RKO (cell line): ENCODE measurements at regions not wholly inside any gene's neighbourhood (a gene's known extent, or its start where the extent isn't known, plus 50 kb on each side); places are given as distances from the start of the nearest gene placed in this dataset.
"Not testable (repeated sequence)": the region's sequence is repeated elsewhere in the genome, so short reads cannot be mapped to it uniquely, and the experiment has no call there.

Experiments
- DNase-seq: peaks from one replicate; pipeline ENCODE4 v3.0.0-alpha.2; 2016; ENCODE audit warnings: low spot score

DNA sequence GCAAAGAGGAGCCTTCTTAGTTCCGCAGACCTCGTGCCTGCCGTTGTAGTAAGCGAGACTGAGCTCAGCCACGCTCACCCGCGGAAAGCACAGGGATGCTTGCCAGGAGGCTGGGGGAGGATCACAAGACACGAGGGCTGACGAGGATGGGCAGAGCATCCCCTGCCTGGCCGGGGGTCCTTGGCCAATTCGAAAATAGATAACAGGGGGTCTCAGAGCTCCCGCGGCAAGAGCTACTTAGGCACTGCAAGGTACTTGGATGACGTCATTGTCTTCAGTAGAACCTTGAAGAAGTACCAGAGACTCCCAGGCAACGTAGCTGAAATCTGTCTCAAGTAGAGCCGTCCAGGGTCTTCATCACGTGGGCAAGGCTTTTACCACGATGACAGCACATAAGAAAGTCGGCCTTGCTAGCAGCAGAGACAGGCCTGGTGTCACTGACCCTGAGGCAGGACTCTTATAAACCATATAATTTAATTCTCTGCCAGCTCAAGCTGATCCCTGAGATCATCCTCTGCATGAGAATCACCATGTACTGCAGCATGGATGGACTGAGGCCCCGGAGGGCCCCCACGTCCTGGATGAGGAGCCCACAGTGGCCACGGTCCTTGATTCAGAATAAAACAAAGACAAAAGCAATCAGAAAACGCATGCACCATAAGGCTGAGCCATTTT lies 81.9 kb downstream of the TMEM18 start:
- no peak for DNase-seq

- DNase-seq, result no peak
Observed at GRCh38 chr2:594297-594949, 82.8 kb downstream of the TMEM18 start.

DNA sequence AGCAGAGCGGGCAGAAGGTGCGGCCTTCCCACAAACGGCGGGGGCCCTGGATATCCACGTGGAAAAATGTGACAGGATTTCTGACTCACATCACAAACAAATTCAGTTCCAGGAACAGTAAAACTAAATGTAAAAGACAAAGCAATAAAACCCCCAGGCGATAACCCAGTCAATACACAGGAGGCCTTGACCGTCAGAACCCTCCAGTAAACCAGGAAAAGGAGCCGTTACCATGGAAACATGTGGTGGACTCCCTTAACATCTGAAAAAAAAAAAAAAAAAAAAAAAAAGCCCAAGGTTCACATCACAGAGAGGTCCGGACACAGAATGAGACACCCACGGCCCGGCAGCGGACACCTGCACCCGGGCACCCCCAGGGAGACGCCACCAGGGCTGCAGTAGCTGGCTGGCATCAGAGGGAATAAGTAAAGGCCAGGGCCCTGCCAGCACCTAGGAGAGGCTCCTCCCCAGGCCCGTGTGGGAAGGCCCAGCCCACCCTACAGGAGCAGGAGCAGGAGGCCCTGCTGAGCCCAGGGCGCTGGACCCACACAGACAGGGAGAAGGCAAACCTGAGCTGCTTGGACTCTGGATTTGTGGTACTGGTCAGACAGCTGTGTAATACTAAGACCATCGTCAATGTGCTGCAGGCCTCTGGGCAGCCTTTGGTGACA lies 83.7 kb downstream of the TMEM18 start:
- DNase-seq, result no peak

DNA sequence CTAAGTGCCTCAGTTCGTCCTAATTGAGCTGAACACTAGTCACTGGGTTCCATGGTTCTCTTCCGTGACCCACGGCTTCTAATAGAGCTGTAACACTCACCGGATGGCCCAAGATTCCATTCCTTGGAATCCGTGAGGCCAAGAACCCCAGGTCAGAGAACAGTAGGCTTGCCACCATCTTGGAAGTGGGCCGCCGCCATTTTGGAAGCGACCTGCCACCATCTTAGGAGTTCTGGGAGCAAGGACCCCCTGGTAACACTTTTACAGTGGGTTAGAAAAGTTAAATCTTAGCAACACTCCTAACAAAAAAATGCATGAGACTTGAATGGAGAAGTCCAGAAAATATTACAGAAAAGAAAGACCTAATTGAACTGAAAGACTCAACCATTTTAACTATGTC lies 84.5 kb downstream of the TMEM18 start:
- no peak for DNase-seq

- DNase-seq, result no peak
Observed at GRCh38 chr2:590214-591175, 86.7 kb downstream of the TMEM18 start.

DNA sequence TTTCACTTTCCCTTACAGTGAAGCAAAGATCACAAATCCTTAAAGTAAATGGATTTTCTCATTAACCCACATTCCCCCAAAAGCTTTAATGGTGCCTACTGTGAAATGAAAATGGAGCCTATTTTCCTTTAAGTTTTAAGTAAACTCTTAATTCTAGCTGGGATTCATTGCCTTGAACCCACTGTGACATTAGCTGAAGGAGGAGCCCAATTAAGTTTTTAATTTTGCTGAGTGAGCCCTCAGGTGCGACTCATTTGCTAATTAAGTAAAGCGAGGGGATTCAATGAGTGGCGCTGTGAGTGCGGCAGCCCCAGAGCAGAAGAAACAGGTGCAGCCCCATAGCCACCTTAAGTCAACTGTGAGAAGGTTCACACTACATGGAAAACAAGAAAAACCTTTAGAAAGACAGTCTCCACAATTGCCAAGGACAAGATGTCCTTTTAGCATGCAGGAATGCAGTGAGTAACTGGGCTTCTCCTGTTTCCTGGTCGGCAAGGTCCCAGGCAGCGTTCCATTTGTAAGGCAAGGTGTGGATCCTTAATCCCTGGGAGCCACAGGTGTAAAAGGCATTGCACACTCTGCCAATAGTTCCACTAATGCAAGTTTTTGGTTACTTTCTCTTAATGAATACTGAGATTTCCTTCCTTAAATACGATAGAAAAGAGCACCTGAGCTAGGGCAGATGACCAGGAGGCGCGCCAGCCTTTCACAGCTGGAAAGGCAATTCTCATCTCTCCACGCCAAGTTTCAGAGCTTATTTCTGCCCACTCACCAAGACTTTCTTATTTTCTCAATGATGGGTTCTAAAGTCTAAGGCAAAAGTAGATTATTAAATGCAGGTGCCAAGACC lies 87.7 kb downstream of the TMEM18 start:
- DNase-seq, result no peak

GRCh38 chr2:588074-588645 lies 89.0 kb downstream of the TMEM18 start:
- no peak for DNase-seq

- DNase-seq, result no peak
Observed at GRCh38 chr2:587087-587960, 89.9 kb downstream of the TMEM18 start.

DNA sequence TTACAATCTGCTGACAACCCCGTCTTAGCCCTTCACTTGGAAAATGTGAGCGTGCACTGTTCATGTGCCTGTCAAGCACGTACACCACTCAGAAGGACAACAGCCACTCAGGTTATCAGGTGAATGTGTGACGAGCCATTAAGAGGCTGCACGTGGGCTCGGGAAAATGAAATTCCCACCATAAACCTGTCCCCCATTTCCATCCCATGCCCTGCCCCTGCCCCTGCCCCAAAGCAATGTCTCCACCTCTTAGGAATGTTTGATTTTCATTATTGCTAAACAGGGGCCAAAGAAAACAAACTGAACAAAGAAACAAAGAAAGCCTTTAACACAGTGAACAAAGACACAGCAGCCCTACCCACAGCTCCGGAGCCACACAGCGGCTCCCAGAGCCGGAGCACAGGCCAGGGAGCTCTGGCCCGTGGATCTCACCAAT lies 90.5 kb downstream of the TMEM18 start:
- no peak for DNase-seq

- DNase-seq, result no peak
Observed at GRCh38 chr2:584863-585823, 92.1 kb downstream of the TMEM18 start.

- no peak for DNase-seq
Observed at GRCh38 chr2:583666-584065, 93.5 kb downstream of the TMEM18 start.

- DNase-seq, result no peak
Observed at GRCh38 chr2:582792-583528, 94.2 kb downstream of the TMEM18 start.

- DNase-seq, result not testable (repeated sequence)
Observed at GRCh38 chr2:582289-582688, 94.9 kb downstream of the TMEM18 start.

GRCh38 chr2:579961-580360 lies 97.2 kb downstream of the TMEM18 start:
- no peak for DNase-seq

GRCh38 chr2:579351-579886 lies 97.8 kb downstream of the TMEM18 start:
- DNase-seq, result no peak

DNA sequence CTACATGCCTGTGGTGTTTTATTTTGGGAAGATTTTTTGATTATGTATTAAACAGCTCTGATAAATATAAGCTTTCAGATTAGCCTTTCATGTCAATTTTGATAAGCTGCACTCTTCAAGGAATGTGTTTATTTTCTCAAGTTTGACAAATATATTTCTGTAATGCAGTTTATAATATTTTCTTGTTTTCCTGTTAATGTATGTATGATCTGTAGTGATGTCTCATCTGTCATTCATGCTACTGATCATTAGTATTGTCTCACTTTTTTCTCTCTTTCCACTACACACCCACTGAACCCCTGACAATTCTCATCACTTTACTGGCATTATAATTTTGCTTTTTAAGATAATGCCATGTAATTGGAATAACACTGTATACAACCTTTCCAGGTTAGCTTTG lies 100.9 kb downstream of the TMEM18 start:
- DNase-seq, result no peak

DNA sequence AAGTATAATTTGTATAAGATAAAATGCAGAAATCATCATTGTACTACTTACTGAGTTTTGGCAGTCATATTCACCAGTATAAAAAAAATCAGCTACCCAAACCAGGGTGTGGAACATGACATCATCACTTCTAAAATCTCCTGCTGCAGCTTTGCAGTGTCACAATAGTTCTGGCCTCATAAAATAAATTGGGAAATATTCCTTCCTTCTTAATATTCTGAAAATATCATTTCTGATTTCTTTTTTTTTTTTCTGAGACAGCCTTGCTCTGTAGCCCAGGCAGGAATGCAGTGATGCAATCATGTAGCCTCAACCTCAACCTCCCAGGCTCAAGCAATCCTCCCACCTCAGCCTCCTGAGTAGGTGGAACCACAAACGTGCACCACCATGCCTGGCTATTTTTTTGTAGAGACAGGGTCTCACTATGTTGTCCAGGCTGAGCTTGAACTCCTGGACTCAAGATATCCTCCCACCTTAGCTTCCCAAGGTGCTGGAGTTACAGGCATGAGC lies 101.4 kb downstream of the TMEM18 start:
- no peak for DNase-seq
